ENCODE measurements at regions not wholly inside any gene's neighbourhood (a gene's known extent, or its start where the extent isn't known, plus 50 kb on each side); places are given as distances from the start of the nearest gene placed in this dataset.

DNA sequence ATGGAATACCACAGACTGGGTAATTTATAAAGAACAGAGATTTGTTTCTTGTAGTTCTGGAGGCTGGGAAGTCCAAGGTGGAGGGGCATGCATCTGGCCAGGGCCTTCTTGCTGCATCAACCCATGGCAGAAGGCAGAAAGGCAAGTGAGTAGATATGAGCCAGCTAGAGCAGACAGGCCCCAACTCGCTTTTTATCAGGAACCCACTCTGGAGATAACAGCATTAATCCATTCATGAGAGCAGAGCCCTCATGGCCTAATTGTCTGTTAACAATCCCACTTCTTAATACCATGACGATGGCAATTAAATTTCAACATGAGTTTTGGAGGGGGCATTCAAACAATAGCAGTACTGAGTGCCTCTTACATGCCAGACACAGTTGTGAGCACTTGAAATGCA, 87.2 kb upstream of the SOX13 start:
- DNase-seq (ENCODE audit: low read depth, low spot score), result no peak
- ChIA-PET CTCF (no interaction called here), POLR2A (no interaction called here)
- Histone ChIP-seq H3K27me3 (ENCODE audit: control insufficient read depth, insufficient read depth, low read length) (peaks cover 16% of the 10 kb centered on the region), H3K4me3 (ENCODE audit: low read depth, low read length) (no peak overlapping the region), H3K9me3 (ENCODE audit: control insufficient read depth, insufficient read depth, low read length) (no peaks in the 10 kb centered on the region; the same call in 1 of the 2 replicates), H3K27ac (ENCODE audit: low read depth, low read length) (no peak overlapping the region)
- TF ChIP-seq, protein P1, sequence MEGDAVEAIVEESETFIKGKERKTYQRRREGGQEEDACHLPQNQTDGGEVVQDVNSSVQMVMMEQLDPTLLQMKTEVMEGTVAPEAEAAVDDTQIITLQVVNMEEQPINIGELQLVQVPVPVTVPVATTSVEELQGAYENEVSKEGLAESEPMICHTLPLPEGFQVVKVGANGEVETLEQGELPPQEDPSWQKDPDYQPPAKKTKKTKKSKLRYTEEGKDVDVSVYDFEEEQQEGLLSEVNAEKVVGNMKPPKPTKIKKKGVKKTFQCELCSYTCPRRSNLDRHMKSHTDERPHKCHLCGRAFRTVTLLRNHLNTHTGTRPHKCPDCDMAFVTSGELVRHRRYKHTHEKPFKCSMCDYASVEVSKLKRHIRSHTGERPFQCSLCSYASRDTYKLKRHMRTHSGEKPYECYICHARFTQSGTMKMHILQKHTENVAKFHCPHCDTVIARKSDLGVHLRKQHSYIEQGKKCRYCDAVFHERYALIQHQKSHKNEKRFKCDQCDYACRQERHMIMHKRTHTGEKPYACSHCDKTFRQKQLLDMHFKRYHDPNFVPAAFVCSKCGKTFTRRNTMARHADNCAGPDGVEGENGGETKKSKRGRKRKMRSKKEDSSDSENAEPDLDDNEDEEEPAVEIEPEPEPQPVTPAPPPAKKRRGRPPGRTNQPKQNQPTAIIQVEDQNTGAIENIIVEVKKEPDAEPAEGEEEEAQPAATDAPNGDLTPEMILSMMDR (IDR thresholded peaks at IDR 0.05; ENCODE audit: low read depth, low read length), result no peak

DNA sequence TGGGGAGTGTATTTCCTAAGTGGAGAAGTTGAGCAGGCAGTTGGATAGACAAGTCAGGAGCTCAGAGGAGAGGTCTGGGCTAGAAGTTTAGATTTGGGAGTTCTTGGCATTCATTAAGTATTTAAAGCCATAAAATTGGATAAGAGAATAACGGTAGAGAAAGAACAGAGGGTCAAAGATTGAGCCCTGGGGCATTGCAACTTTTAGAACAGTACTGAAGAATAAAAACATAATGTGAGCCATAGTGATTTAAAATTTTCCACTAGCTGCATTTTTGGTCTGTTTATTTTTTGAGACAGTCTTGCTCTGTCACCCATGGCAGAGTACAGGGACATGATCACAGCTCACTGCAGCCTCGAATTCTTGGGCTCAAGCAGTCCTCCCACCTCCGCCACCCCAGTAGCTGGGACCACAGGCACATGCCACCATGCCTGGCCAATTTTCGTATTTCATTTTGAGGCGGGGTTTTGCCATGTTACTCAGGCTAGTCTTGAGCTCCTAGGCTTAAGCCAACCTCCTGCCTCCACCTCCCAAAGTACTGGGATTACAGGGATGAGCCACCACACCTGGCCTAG, 85.9 kb upstream of the SOX13 start:
- Histone ChIP-seq H3K27ac (ENCODE audit: low read depth, low read length) (no peak overlapping the region), H3K27me3 (ENCODE audit: control insufficient read depth, insufficient read depth, low read length) (peaks cover 14% of the 10 kb centered on the region), H3K4me3 (ENCODE audit: low read depth, low read length) (no peak overlapping the region), H3K9me3 (ENCODE audit: control insufficient read depth, insufficient read depth, low read length) (no peaks in the 10 kb centered on the region; the same call in 1 of the 2 replicates)
- TF ChIP-seq, protein P1 (IDR thresholded peaks at IDR 0.05; ENCODE audit: low read depth, low read length), result no peak
- no peak for DNase-seq (ENCODE audit: low read depth, low spot score)
- CTCF ChIA-PET, result no interaction called here
- POLR2A ChIA-PET, result no interaction called here

DNA sequence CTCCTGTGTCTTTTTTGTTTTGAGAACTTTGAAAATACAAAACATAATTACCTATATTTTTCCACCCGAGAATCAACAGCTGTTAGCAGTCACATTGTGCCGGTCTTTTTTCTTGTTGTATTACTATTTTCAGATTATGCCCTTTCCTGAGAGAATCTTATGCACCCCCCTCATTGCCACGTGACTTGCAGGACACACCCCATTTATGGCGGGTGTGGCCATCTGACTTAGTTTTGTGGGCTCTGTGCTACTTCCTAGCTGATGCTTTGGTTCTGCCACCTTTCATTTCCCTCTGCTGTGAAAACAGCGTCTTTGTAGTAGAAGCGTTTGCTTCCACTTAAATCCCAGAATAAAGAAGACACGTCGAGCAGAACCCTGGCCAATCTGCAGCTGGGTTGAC, 82.8 kb upstream of the SOX13 start:
- Histone ChIP-seq H3K4me3 (ENCODE audit: low read depth, low read length) (no peak overlapping the region), H3K27ac (ENCODE audit: low read depth, low read length) (no peak overlapping the region), H3K27me3 (ENCODE audit: control insufficient read depth, insufficient read depth, low read length) (peaks cover 13% of the 10 kb centered on the region), H3K9me3 (ENCODE audit: control insufficient read depth, insufficient read depth, low read length) (no peaks in the 10 kb centered on the region)
- ChIA-PET POLR2A (no interaction called here), CTCF (no interaction called here)
- no peak for DNase-seq (ENCODE audit: low read depth, low spot score)
- TF ChIP-seq, protein P1 (IDR thresholded peaks at IDR 0.05; ENCODE audit: low read depth, low read length), result no peak

DNA sequence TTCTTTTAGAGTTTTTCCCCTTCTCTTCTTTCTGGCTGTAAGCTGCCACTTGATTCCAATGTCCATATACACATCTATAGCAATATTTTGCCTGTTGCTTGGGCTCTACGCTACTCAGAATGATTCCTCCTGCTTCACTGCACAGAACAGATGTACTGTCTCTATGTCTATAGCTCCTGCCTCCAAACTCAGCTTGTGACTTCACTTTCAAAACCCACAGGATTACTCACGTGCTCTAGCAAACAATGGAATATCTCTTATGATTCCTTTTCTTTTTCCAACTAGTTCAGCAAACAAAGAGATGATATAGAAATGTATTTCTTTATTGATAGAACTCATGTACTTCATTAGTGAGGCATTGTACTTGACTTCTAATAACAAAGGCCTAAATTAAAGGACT, 80.5 kb upstream of the SOX13 start:
- TF ChIP-seq, protein P1 (IDR thresholded peaks at IDR 0.05; ENCODE audit: low read depth, low read length), result no peak
- DNase-seq (ENCODE audit: low read depth, low spot score), result no peak
- ChIA-PET CTCF (interaction anchor here (0.6 kb wide), 1 partner anchor 13 kb away, joined by 5 read pairs; no protein-coding TSS in a partner anchor), POLR2A (no interaction called here)
- Histone ChIP-seq H3K27ac (ENCODE audit: low read depth, low read length) (no peak overlapping the region), H3K9me3 (ENCODE audit: control insufficient read depth, insufficient read depth, low read length) (no peaks in the 10 kb centered on the region), H3K4me3 (ENCODE audit: low read depth, low read length) (no peak overlapping the region), H3K27me3 (ENCODE audit: control insufficient read depth, insufficient read depth, low read length) (peaks cover 16% of the 10 kb centered on the region)

DNA sequence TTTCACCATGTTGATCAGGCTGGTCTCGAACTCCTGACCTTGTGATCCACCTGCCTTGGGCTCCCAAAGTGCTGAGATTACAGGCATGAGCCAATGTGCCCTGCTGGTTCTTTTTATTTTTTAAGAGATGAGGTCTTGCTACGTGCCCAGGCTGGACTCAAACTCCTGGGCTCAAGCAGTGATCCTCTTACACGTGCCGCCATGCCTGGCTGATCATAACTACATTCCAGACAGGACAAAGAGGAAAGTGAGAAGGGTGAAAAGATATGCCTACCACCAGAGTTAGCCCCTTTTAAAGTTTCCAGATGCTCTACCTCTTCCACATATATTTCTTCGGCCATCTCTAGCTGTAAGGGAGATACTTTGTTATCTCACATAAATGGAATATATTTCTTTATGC, 79.7 kb upstream of the SOX13 start:
- POLR2A ChIA-PET, result interaction anchor here (0.7 kb wide), 1 partner anchor 150 kb away, joined by 3 read pairs; no protein-coding TSS in a partner anchor
- H3K27ac ChIP-seq (ENCODE audit: low read depth, low read length), result no peak overlapping the region
- H3K27me3 ChIP-seq (ENCODE audit: control insufficient read depth, insufficient read depth, low read length), result peaks cover 12% of the 10 kb centered on the region
- H3K9me3 ChIP-seq (ENCODE audit: control insufficient read depth, insufficient read depth, low read length), result no peaks in the 10 kb centered on the region
- CTCF ChIA-PET, result no interaction called here
- no peak overlapping the region for H3K4me3 ChIP-seq (ENCODE audit: low read depth, low read length)
- TF ChIP-seq, protein P1 (IDR thresholded peaks at IDR 0.05; ENCODE audit: low read depth, low read length), result no peak
- DNase-seq (ENCODE audit: low read depth, low spot score), result no peak

Measured in AG04450 (cell line).